K562 (cell line): ENCODE measurements at regions not wholly inside any gene's neighbourhood (a gene's known extent, or its start where the extent isn't known, plus 50 kb on each side); places are given as distances from the start of the nearest gene placed in this dataset.

ENCODE experiments used
- ATAC-seq: fragments of 200-7000 bp; cut with Tn5 transposase; 3 replicates; pipeline ENCODE4 v1.9.1; 2020; ENCODE audit warnings: moderate library complexity
- BruUV-seq: library from RNA; stranded (reverse); fragments of 400-500 nt; replicated peaks from 2 replicates; lab custom pipeline; 2021; lab: Mats Ljungman, UMichigan
- CTCF ChIA-PET: fragments of 300-600 bp; formaldehyde crosslinking; extraction: SDS; loops from one replicate; lab custom pipeline; 2021; ENCODE audit warnings: low intra/inter-chr PET ratio; lab: Yijun Ruan, JAX
- POLR2A ChIA-PET: fragments of 300-600, 350-650 bp; sonication (Branson Sonifier 250); formaldehyde crosslinking; extraction: SDS; loops from one replicate; lab custom pipeline; 2021; ENCODE audit warnings: antibody characterized with exemption, inconsistent platforms; lab: Yijun Ruan, JAX
- DNase-seq, 4 experiments: peaks; one replicate each; pipeline versions ENCODE4 v3.0.0 to v3.0.0-alpha.2; 2011 to 2018; ENCODE audit warnings: low spot score in 3 of 4, mixed read lengths in 3 of 4; ENCODE audit errors: extremely low read depth in 1 of 4
- FAIRE-seq: peaks from 2 replicates; lab custom pipeline; 2011; peaks lifted over from hg19 to GRCh38; lab: Jason Lieb, UNC
- H2AFZ ChIP-seq: 2 replicates; pipeline ENCODE4 v1.6.0; 2011; ENCODE audit warnings: low read depth, low read length, control low read depth, inconsistent platforms
- H3K27ac ChIP-seq: fragments of 200-600 bp; 3 replicates; pipeline ENCODE4 v1.8.0; 2011; ENCODE audit warnings: low read depth, mild to moderate bottlenecking, control low read depth, inconsistent platforms, low read length, moderate library complexity, mixed read lengths; ENCODE audit errors: extremely low read depth
- H3K27me3 ChIP-seq, 2 experiments: fragments of 300-600 bp in 1 of 2; 2 replicates in 1 of 2; 3 replicates in 1 of 2; pipeline versions ENCODE4 v1.6.0 to v1.8.0; 2011; ENCODE audit warnings: inconsistent platforms in 2 of 2, low read length in 2 of 2, mild to moderate bottlenecking in 1 of 2, mixed read lengths in 1 of 2, moderate library complexity in 1 of 2; ENCODE audit not compliant: control insufficient read depth in 2 of 2, insufficient read depth in 2 of 2
- H3K36me3 ChIP-seq: fragments of 300-600 bp; 3 replicates; pipeline ENCODE4 v1.8.0; 2011; ENCODE audit warnings: mild to moderate bottlenecking, low read length, inconsistent platforms; ENCODE audit not compliant: control insufficient read depth, insufficient read depth
- H3K4me1 ChIP-seq, 2 experiments: fragments of 200-600 bp in 1 of 2; replicated peaks in 1 of 2; 2 replicates in 1 of 2; 3 replicates in 1 of 2; pipeline versions ENCODE4 v1.5.1 to v1.8.0; 2011; ENCODE audit warnings: inconsistent platforms in 2 of 2, low read length in 2 of 2, mild to moderate bottlenecking in 1 of 2, mixed read lengths in 1 of 2, moderate library complexity in 1 of 2; ENCODE audit not compliant: control insufficient read depth in 2 of 2, insufficient read depth in 2 of 2
- H3K4me2 ChIP-seq: 2 replicates; pipeline ENCODE4 v1.6.1; 2011; ENCODE audit warnings: low read length, control low read depth, inconsistent platforms, mixed read lengths; ENCODE audit not compliant: insufficient read depth
- H3K4me3 ChIP-seq: fragments of 200-600 bp; sonication (generic), shearing (Covaris generic); 2 replicates; pipeline ENCODE4 v1.5.1; 2016; ENCODE audit warnings: control low read depth, inconsistent platforms
- H3K79me2 ChIP-seq: fragments of 200-600 bp; 3 replicates; pipeline ENCODE4 v1.8.0; 2011; ENCODE audit warnings: low read length, inconsistent platforms; ENCODE audit not compliant: control insufficient read depth, insufficient read depth
- H3K9ac ChIP-seq, 2 experiments: 2 replicates each; pipeline versions ENCODE4 v1.6.0 to v1.6.1; 2011; ENCODE audit warnings: low read depth in 2 of 2, low read length in 2 of 2, control low read depth in 1 of 2, inconsistent platforms in 1 of 2, mild to moderate bottlenecking in 1 of 2, mixed read lengths in 1 of 2; ENCODE audit not compliant: insufficient read depth in 1 of 2
- H3K9me1 ChIP-seq: one replicate; pipeline ENCODE4 v1.6.0; 2011; ENCODE audit warnings: inconsistent platforms, mild to moderate bottlenecking, low read length, moderate library complexity; ENCODE audit not compliant: control insufficient read depth, insufficient read depth
- H3K9me3 ChIP-seq: replicated peaks from 2 replicates; pipeline ENCODE4 v1.5.1; 2011; ENCODE audit warnings: low read depth, low read length, inconsistent platforms; ENCODE audit not compliant: control insufficient read depth, insufficient read depth
- H4K20me1 ChIP-seq: replicated peaks from 2 replicates; pipeline ENCODE4 v1.6.1; 2011; ENCODE audit warnings: low read length, inconsistent platforms, mixed read lengths; ENCODE audit not compliant: control insufficient read depth, insufficient read depth
- NR1H2 ChIP-seq: sonication (generic); formaldehyde crosslinking; IDR thresholded peaks from 2 replicates; pipeline ENCODE4 v1.4.0; 2020; ENCODE audit warnings: mild to moderate bottlenecking, missing genetic modification reagents
- PKNOX1 ChIP-seq: fragments of 450-650 bp; IDR thresholded peaks from 2 replicates; pipeline ENCODE4 v1.6.1; 2016
- SIN3A ChIP-seq, 2 experiments: fragments of 150-350 bp in 1 of 2; IDR thresholded peaks; 2 replicates each; pipeline ENCODE4 v1.6.1; 2011 to 2016; ENCODE audit warnings: borderline replicate concordance in 2 of 2, low read depth in 2 of 2, low read length in 2 of 2, mild to moderate bottlenecking in 2 of 2, moderate library complexity in 2 of 2; ENCODE audit not compliant: control insufficient read depth in 1 of 2
- SREBF1 ChIP-seq: fragments of 150-350 bp; IDR thresholded peaks from 2 replicates; pipeline ENCODE4 v1.6.1; 2014; ENCODE audit warnings: antibody characterized with exemption, low read depth, low read length, borderline replicate concordance
- TEAD4 ChIP-seq, 2 experiments: sonication (generic) in 1 of 2; formaldehyde crosslinking in 1 of 2; IDR thresholded peaks; 2 replicates each; pipeline versions ENCODE4 v1.6.1 to v1.8.0; 2012 to 2022; ENCODE audit warnings: borderline replicate concordance in 1 of 2, inconsistent platforms in 1 of 2, low read length in 1 of 2, mild to moderate bottlenecking in 1 of 2, missing genetic modification reagents in 1 of 2
- TFAM ChIP-seq: fragments of 250-450 bp; sonication (Bioruptor Pico); conservative IDR thresholded peaks from 2 replicates; pipeline ENCODE4 v1.5.0; 2021; ENCODE audit warnings: mild to moderate bottlenecking, moderate library complexity
- THAP12 ChIP-seq: fragments of 250-450 bp; sonication (Bioruptor Pico); IDR thresholded peaks from 2 replicates; pipeline ENCODE4 v1.9.0; 2021; ENCODE audit warnings: mild to moderate bottlenecking, inconsistent platforms
- THAP7 ChIP-seq: fragments of 250-450 bp; sonication (Bioruptor Pico); IDR thresholded peaks from 2 replicates; pipeline ENCODE4 v1.5.0; 2021
- ZNF212 ChIP-seq: fragments of 450-650 bp; formaldehyde crosslinking; IDR thresholded peaks from 2 replicates; pipeline ENCODE4 v1.4.0; 2020; ENCODE audit warnings: mild to moderate bottlenecking
- ZNF79 ChIP-seq: fragments of 250-450 bp; sonication (Bioruptor Pico); IDR thresholded peaks from 2 replicates; pipeline ENCODE4 v1.4.0; 2020; ENCODE audit warnings: low read depth, mild to moderate bottlenecking, moderate library complexity
- WGBS: fragments of 100-300 bp; shearing (Covaris generic); methylation state at CpG from one replicate; pipeline ENCODE4 v1.1.6; 2016; ENCODE audit warnings: low coverage, mixed read lengths; ENCODE audit not compliant: insufficient coverage; ENCODE audit errors: missing lambda C conversion rate; 5-methylcytosine and 5-hydroxymethylcytosine counted together
- in situ Hi-C: fragments of 300-500 bp; cut with MboI; formaldehyde crosslinking; loops from 4 replicates; pipeline ENCODE4 v1.15.0; 2018; ENCODE audit warnings: inconsistent platforms, mixed read lengths
- intact Hi-C: fragments of 100-400 bp; cut with micrococcal nuclease; formaldehyde crosslinking; loops from 2 replicates; pipeline ENCODE4 v1.14.2; 2022

DNA sequence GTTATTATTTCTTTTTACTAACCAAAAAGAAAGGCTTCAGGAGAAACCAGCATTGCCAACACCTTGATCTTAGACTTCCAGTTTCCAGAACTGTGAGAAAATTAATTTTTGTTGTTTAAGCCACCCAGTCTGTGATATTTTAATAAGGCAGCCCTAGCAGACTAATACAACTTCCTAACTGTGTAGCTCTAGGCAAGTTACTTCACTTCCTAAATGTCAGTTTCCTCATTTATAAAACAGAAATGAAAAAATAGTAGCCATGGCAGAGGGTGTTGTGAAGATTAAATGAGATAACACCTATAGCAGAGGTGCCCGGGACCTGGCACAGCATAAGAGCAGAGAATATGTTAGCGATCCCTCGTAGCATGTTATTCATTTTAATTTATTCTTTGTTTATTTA, 66.6 kb upstream of the HAND1 start (continued):
- TF ChIP-seq SIN3A (IDR thresholded peaks at IDR 0.05; ENCODE audit: borderline replicate concordance in 2 of 2, control insufficient read depth in 1 of 2, low read depth in 2 of 2, low read length in 2 of 2) (no peak), TFAM (CRISPR knock-in tag) (no peak)

- Histone ChIP-seq H3K9ac (no peak overlapping the region), H2AFZ (no peak overlapping the region), H3K27me3 (peaks cover 25 to 40% of the 10 kb centered on the region in 2 experiments), H3K9me1 (no peaks in the 10 kb centered on the region), H3K36me3 (no peaks in the 10 kb centered on the region), H3K4me2 (no peak overlapping the region), H3K4me1 (no peaks in the 10 kb centered on the region), H3K9me3 (no peaks in the 10 kb centered on the region), H3K4me3 (no peak overlapping the region), H4K20me1 (no peaks in the 10 kb centered on the region; the same call in 1 of the 2 replicates), H3K27ac (no peak overlapping the region), H3K79me2 (no peaks in the 10 kb centered on the region)
- ATAC-seq (no peak; the same call in 2 of the 3 replicates), DNase-seq (no peak), FAIRE-seq (no peak)
- ChIA-PET POLR2A (interaction anchor here (0.6 kb wide), 1 partner anchor 492 kb away, joined by 3 read pairs; no protein-coding TSS in a partner anchor), CTCF (no interaction called here)
- no TSS peak for BruUV-seq
- no peak for TF ChIP-seq TEAD4 (IDR thresholded peaks at IDR 0.05; ENCODE audit: low read length)
- TF ChIP-seq TEAD4 (CRISPR knock-in tag; IDR thresholded peaks at IDR 0.05; ENCODE audit: borderline replicate concordance), result no peak
- TF ChIP-seq PKNOX1, result no peak
- no peak for TF ChIP-seq ZNF79 (CRISPR knock-in tag)
- no peak for TF ChIP-seq THAP12 (CRISPR knock-in tag)
- no peak for TF ChIP-seq SREBF1
- no peak for TF ChIP-seq ZNF212
- TF ChIP-seq THAP7 (CRISPR knock-in tag), result no peak
- no peak for TF ChIP-seq NR1H2 (CRISPR knock-in tag)
- 0% methylated on average over 5 of the region's 5 CpGs for WGBS
- intact Hi-C loops, result no loop called here
- in situ Hi-C loops, result no loop called here
These were observed 65.4 kb upstream of the HAND1 start for GRCh38 chr5:154543380-154543779.
